GM18511 (cell line): ENCODE measurements at regions not wholly inside any gene's neighbourhood (a gene's known extent, or its start where the extent isn't known, plus 50 kb on each side); places are given as distances from the start of the nearest gene placed in this dataset.
"Not testable (repeated sequence)": the region's sequence is repeated elsewhere in the genome, so short reads cannot be mapped to it uniquely, and the experiment has no call there.

Experiments
- ATAC-seq: cut with Tn5 transposase; IDR thresholded peaks from one replicate; pipeline ENCODE4 v1.9.1; 2021; ENCODE audit warnings: mild to moderate bottlenecking, moderate library complexity; ENCODE audit not compliant: unreplicated experiment

- no peak for ATAC-seq
Observed at GRCh38 chr2:58796239-58796910, 555.2 kb upstream of the FANCL start.

GRCh38 chr2:58794916-58795315, 553.8 kb upstream of the FANCL start:
- no peak for ATAC-seq

- ATAC-seq: peak; percentile 67
Observed at GRCh38 chr2:58794103-58794502, 553.0 kb upstream of the FANCL start.

GRCh38 chr2:58788402-58788801, 547.3 kb upstream of the FANCL start:
- ATAC-seq: no peak

GRCh38 chr2:58770846-58771245, 529.7 kb upstream of the FANCL start:
- no peak for ATAC-seq

- ATAC-seq: no peak
Observed at GRCh38 chr2:58769864-58770234, 528.7 kb upstream of the FANCL start.

GRCh38 chr2:58769111-58769863, 528.2 kb upstream of the FANCL start:
- ATAC-seq: no peak

GRCh38 chr2:58768715-58769080, 527.6 kb upstream of the FANCL start:
- no peak for ATAC-seq

- ATAC-seq: no peak
Observed at GRCh38 chr2:58767828-58768714, 526.9 kb upstream of the FANCL start.

- no peak for ATAC-seq
Observed at GRCh38 chr2:58764338-58765104, 523.4 kb upstream of the FANCL start.

GRCh38 chr2:58762176-58762781, 521.2 kb upstream of the FANCL start:
- peak; percentile 81 for ATAC-seq

- no peak for ATAC-seq
Observed at GRCh38 chr2:58757971-58758370, 516.8 kb upstream of the FANCL start.

GRCh38 chr2:58756336-58756735, 515.2 kb upstream of the FANCL start:
- no peak for ATAC-seq

- ATAC-seq: not testable (repeated sequence)
Observed at GRCh38 chr2:58752507-58752906, 511.4 kb upstream of the FANCL start.

GRCh38 chr2:58751676-58752075, 510.6 kb upstream of the FANCL start:
- ATAC-seq: not testable (repeated sequence)

- ATAC-seq: no peak
Observed at GRCh38 chr2:58749041-58749440, 507.9 kb upstream of the FANCL start.

GRCh38 chr2:58745334-58745733, 504.2 kb upstream of the FANCL start:
- ATAC-seq: not testable (repeated sequence)

GRCh38 chr2:58740426-58740825, 499.3 kb upstream of the FANCL start:
- ATAC-seq: no peak

GRCh38 chr2:58739033-58739432, 497.9 kb upstream of the FANCL start:
- ATAC-seq: no peak

- no peak for ATAC-seq
Observed at GRCh38 chr2:58734365-58734764, 493.2 kb upstream of the FANCL start.
